ENCODE measurements at regions not wholly inside any gene's neighbourhood (a gene's known extent, or its start where the extent isn't known, plus 50 kb on each side); places are given as distances from the start of the nearest gene placed in this dataset.

GRCh38 chr6:27177485-27178406 lies 69.8 kb upstream of the PRSS16 start (continued):
- peak; percentile 41; the same call in 1 of the 2 replicates for TF ChIP-seq YEATS4 (CRISPR knock-in tag; IDR thresholded peaks at IDR 0.05; ENCODE audit: borderline replicate concordance)
- TF ChIP-seq PTBP1 (IDR thresholded peaks at IDR 0.05; ENCODE audit: low read depth, low read length, poor library complexity, severe bottlenecking), result no peak
- no peak for TF ChIP-seq ETV5 (CRISPR knock-in tag; IDR thresholded peaks at IDR 0.05; ENCODE audit: borderline replicate concordance)
- no peak for TF ChIP-seq SOX6 (IDR thresholded peaks at IDR 0.05)
- no peak for TF ChIP-seq SOX6 (CRISPR knock-in tag; IDR thresholded peaks at IDR 0.05)
- TF ChIP-seq REPIN1 (CRISPR knock-in tag; IDR thresholded peaks at IDR 0.05; ENCODE audit: borderline replicate concordance, low read depth), result no peak
- TF ChIP-seq ZNF362 (CRISPR knock-in tag; IDR thresholded peaks at IDR 0.05; ENCODE audit: borderline replicate concordance), result 0 out of 2 replicates have a peak, but pooled peaks have one; percentile 12
- peak; percentile 33; the same call in 1 of the 2 replicates for TF ChIP-seq KMT2B (CRISPR knock-in tag; IDR thresholded peaks at IDR 0.05)
- TF ChIP-seq ZNF652 (CRISPR knock-in tag; IDR thresholded peaks at IDR 0.05; ENCODE audit: borderline replicate concordance, low read depth), result no peak
- TF ChIP-seq ONECUT2 (CRISPR knock-in tag; IDR thresholded peaks at IDR 0.05), result no peak
- TF ChIP-seq ZNF124 (CRISPR knock-in tag; IDR thresholded peaks at IDR 0.05), result peak; percentile 17
- peak; percentile 87 for TF ChIP-seq NRL (CRISPR knock-in tag; IDR thresholded peaks at IDR 0.05; ENCODE audit: borderline replicate concordance)
- TF ChIP-seq ZFX (CRISPR knock-in tag; IDR thresholded peaks at IDR 0.05; ENCODE audit: low read depth), result peak; percentile 28; the same call in 1 of the 2 replicates
- TF ChIP-seq, protein P1, sequence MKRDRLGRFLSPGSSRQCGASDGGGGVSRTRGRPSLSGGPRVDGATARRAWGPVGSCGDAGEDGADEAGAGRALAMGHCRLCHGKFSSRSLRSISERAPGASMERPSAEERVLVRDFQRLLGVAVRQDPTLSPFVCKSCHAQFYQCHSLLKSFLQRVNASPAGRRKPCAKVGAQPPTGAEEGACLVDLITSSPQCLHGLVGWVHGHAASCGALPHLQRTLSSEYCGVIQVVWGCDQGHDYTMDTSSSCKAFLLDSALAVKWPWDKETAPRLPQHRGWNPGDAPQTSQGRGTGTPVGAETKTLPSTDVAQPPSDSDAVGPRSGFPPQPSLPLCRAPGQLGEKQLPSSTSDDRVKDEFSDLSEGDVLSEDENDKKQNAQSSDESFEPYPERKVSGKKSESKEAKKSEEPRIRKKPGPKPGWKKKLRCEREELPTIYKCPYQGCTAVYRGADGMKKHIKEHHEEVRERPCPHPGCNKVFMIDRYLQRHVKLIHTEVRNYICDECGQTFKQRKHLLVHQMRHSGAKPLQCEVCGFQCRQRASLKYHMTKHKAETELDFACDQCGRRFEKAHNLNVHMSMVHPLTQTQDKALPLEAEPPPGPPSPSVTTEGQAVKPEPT (CRISPR knock-in tag; IDR thresholded peaks at IDR 0.05; ENCODE audit: low read depth), result no peak
- no peak for TF ChIP-seq PCBP2 (optimal IDR thresholded peaks at IDR 0.05; ENCODE audit: low read depth, low read length, poor library complexity, severe bottlenecking)
- no peak for TF ChIP-seq ZNF513 (CRISPR knock-in tag; conservative IDR thresholded peaks at IDR 0.05)
- TF ChIP-seq ZNF543 (CRISPR knock-in tag; IDR thresholded peaks at IDR 0.05), result no peak
- TF ChIP-seq EP300 (IDR thresholded peaks at IDR 0.05; ENCODE audit: low read depth in 2 of 2, low read length in 2 of 2), result no peak
- no peak for TF ChIP-seq EP300 (CRISPR knock-in tag; IDR thresholded peaks at IDR 0.05; ENCODE audit: borderline replicate concordance)
- TF ChIP-seq TAF1 (CRISPR knock-in tag; IDR thresholded peaks at IDR 0.05), result peak; percentile 30; the same call in 1 of the 2 replicates
- no peak for TF ChIP-seq DNMT1 (CRISPR knock-in tag; IDR thresholded peaks at IDR 0.05)
- no peak for TF ChIP-seq ZBTB42 (CRISPR knock-in tag; IDR thresholded peaks at IDR 0.05)
- TF ChIP-seq GZF1 (CRISPR knock-in tag; IDR thresholded peaks at IDR 0.05), result no peak
- TF ChIP-seq ZNF143 (CRISPR knock-in tag; IDR thresholded peaks at IDR 0.05), result no peak
- TF ChIP-seq CEBPG (CRISPR knock-in tag; IDR thresholded peaks at IDR 0.05), result no peak
- TF ChIP-seq U2AF2 (IDR thresholded peaks at IDR 0.05; ENCODE audit: low read depth, low read length), result 0 out of 2 replicates have a peak, but pooled peaks have one; percentile 10

All from HepG2 (cell line).